HEK293 (cell line): ENCODE measurements at regions not wholly inside any gene's neighbourhood (a gene's known extent, or its start where the extent isn't known, plus 50 kb on each side); places are given as distances from the start of the nearest gene placed in this dataset.

Experiments used
- CTCF ChIA-PET: fragments of 350-600 bp; formaldehyde crosslinking; extraction: SDS; loops from one replicate; lab custom pipeline; 2021; ENCODE audit warnings: antibody characterized with exemption; lab: Yijun Ruan, JAX
- POLR2A ChIA-PET: fragments of 300-600 bp; formaldehyde crosslinking; extraction: SDS; loops from one replicate; lab custom pipeline; 2020; ENCODE audit warnings: antibody characterized with exemption, inconsistent platforms; lab: Yijun Ruan, JAX
- H3K27ac ChIP-seq: fragments of 200-500 bp; sonication (Bioruptor generic); 2 replicates; pipeline ENCODE4 v1.5.1; 2014; ENCODE audit warnings: low read depth, low read length, control low read depth, inconsistent platforms; ENCODE audit errors: extremely low read depth
- H3K36me3 ChIP-seq, 2 experiments: fragments of 200-500 bp in 1 of 2; sonication (Bioruptor generic) in 1 of 2; 1 replicate in 1 of 2; 2 replicates in 1 of 2; pipeline ENCODE4 v1.5.1; 2014 to 2017; ENCODE audit warnings: inconsistent platforms in 2 of 2, low read length in 2 of 2; ENCODE audit not compliant: control insufficient read depth in 2 of 2, insufficient read depth in 1 of 2
- H3K4me1 ChIP-seq: fragments of 200-500 bp; sonication (Bioruptor generic); 2 replicates; pipeline ENCODE4 v1.5.1; 2014; ENCODE audit warnings: mild to moderate bottlenecking, low read length, inconsistent platforms; ENCODE audit not compliant: control insufficient read depth, insufficient read depth
- H3K4me3 ChIP-seq: 2 replicates; pipeline ENCODE4 v1.5.1; 2011; ENCODE audit warnings: low read depth, mild to moderate bottlenecking, control low read depth, low read length, moderate library complexity
- H3K9me3 ChIP-seq: fragments of 200-500 bp; sonication (Bioruptor generic); 2 replicates; pipeline ENCODE4 v1.5.1; 2014; ENCODE audit warnings: low read depth, low read length, inconsistent platforms; ENCODE audit not compliant: control insufficient read depth, insufficient read depth
- BCL6B ChIP-seq: fragments of 450-650 bp; formaldehyde crosslinking; IDR thresholded peaks from 2 replicates; pipeline ENCODE4 v1.5.1; 2017; ENCODE audit warnings: missing biosample characterization, missing genetic modification characterization
- CTCF ChIP-seq: fragments of 450-650 bp; formaldehyde crosslinking; IDR thresholded peaks from 2 replicates; pipeline ENCODE4 v1.5.1; 2016; ENCODE audit warnings: missing biosample characterization, missing genetic modification characterization
- HIC1 ChIP-seq: fragments of 450-650 bp; formaldehyde crosslinking; IDR thresholded peaks from 2 replicates; pipeline ENCODE4 v1.5.1; 2016; ENCODE audit warnings: missing biosample characterization, missing genetic modification characterization
- KLF7 ChIP-seq: fragments of 450-650 bp; formaldehyde crosslinking; IDR thresholded peaks from 2 replicates; pipeline ENCODE4 v1.5.1; 2016; ENCODE audit warnings: missing biosample characterization, missing genetic modification characterization, borderline replicate concordance
- MEIS1 ChIP-seq: sonication (generic); formaldehyde crosslinking; IDR thresholded peaks from 2 replicates; pipeline ENCODE4 v1.8.1; 2022; ENCODE audit warnings: missing genetic modification reagents, mild to moderate bottlenecking, borderline replicate concordance
- OSR2 ChIP-seq: fragments of 450-650 bp; formaldehyde crosslinking; IDR thresholded peaks from 2 replicates; pipeline ENCODE4 v1.5.1; 2016; ENCODE audit warnings: missing biosample characterization, missing genetic modification characterization
- PATZ1 ChIP-seq: fragments of 450-650 bp; formaldehyde crosslinking; IDR thresholded peaks from 2 replicates; pipeline ENCODE4 v1.5.1; 2016; ENCODE audit warnings: missing biosample characterization, missing genetic modification characterization
- YY1 ChIP-seq: fragments of 450-650 bp; formaldehyde crosslinking; IDR thresholded peaks from 2 replicates; pipeline ENCODE4 v1.5.1; 2018; ENCODE audit warnings: missing biosample characterization, missing genetic modification characterization
- ZBTB10 ChIP-seq: fragments of 450-650 bp; formaldehyde crosslinking; IDR thresholded peaks from 2 replicates; pipeline ENCODE4 v1.5.1; 2016; ENCODE audit warnings: missing biosample characterization, missing genetic modification characterization
- ZBTB20 ChIP-seq: fragments of 450-650 bp; formaldehyde crosslinking; IDR thresholded peaks from 2 replicates; pipeline ENCODE4 v1.5.1; 2016; ENCODE audit warnings: missing biosample characterization, missing genetic modification characterization
- ZFP37 ChIP-seq: fragments of 450-650 bp; formaldehyde crosslinking; IDR thresholded peaks from 2 replicates; pipeline ENCODE4 v1.5.1; 2016; ENCODE audit warnings: missing biosample characterization, missing genetic modification characterization
- ZFP69B ChIP-seq: fragments of 450-650 bp; formaldehyde crosslinking; IDR thresholded peaks from 2 replicates; pipeline ENCODE4 v1.5.1; 2016; ENCODE audit warnings: missing biosample characterization, missing genetic modification characterization
- ZIC2 ChIP-seq: fragments of 450-650 bp; formaldehyde crosslinking; IDR thresholded peaks from 2 replicates; pipeline ENCODE4 v1.5.1; 2016; ENCODE audit warnings: missing biosample characterization, missing genetic modification characterization
- ZNF266 ChIP-seq: fragments of 450-650 bp; formaldehyde crosslinking; IDR thresholded peaks from 2 replicates; pipeline ENCODE4 v1.5.1; 2016; ENCODE audit warnings: missing biosample characterization, missing genetic modification characterization, low read depth
- ZNF623 ChIP-seq: fragments of 450-650 bp; formaldehyde crosslinking; IDR thresholded peaks from 2 replicates; pipeline ENCODE4 v1.5.1; 2016; ENCODE audit warnings: missing biosample characterization, missing genetic modification characterization
- ZNF624 ChIP-seq: fragments of 450-650 bp; formaldehyde crosslinking; IDR thresholded peaks from 2 replicates; pipeline ENCODE4 v1.5.1; 2017; ENCODE audit warnings: missing biosample characterization, missing genetic modification characterization

- H3K4me3 ChIP-seq = no peak overlapping the region
- H3K36me3 ChIP-seq = no peaks in the 10 kb centered on the region
- H3K4me1 ChIP-seq = no peaks in the 10 kb centered on the region
- no peak overlapping the region for H3K27ac ChIP-seq
- no peaks in the 10 kb centered on the region for H3K9me3 ChIP-seq
- ChIA-PET CTCF (interaction anchor here (0.6 kb wide), 1 partner anchor 18 kb away, joined by 3 read pairs; no protein-coding TSS in a partner anchor), POLR2A (no interaction called here)
- TF ChIP-seq ZFP69B = no peak
- TF ChIP-seq HIC1 (tag by site-specific recombination) = no peak
- TF ChIP-seq ZFP37 (tag by site-specific recombination) = no peak
- no peak for TF ChIP-seq ZNF624 (tag by site-specific recombination)
- no peak for TF ChIP-seq BCL6B
- TF ChIP-seq ZBTB10 (tag by site-specific recombination) = no peak
- no peak for TF ChIP-seq ZBTB20
These were observed 648.4 kb downstream of the PTPRU start for GRCh38 chr1:29884740-29885139.

GRCh38 chr1:29883986-29884385, 647.7 kb downstream of the PTPRU start:
- CTCF ChIA-PET = interaction anchor here (0.9 kb wide), 1 partner anchor 342 kb away, joined by 3 read pairs; no protein-coding TSS in a partner anchor
- TF ChIP-seq PATZ1 (tag by site-specific recombination) (no peak), YY1 (no peak), ZNF266 (tag by site-specific recombination) (no peak)
- H3K4me3 ChIP-seq = no peak overlapping the region

GRCh38 chr1:29883411-29883832, 647.1 kb downstream of the PTPRU start:
- ChIA-PET CTCF (interaction anchor here (0.9 kb wide), 1 partner anchor 341 kb away, joined by 3 read pairs; no protein-coding TSS in a partner anchor), POLR2A (no interaction called here)
- no peaks in the 10 kb centered on the region for H3K9me3 ChIP-seq
- H3K4me1 ChIP-seq = no peaks in the 10 kb centered on the region
- H3K27ac ChIP-seq = no peak overlapping the region
- H3K4me3 ChIP-seq = no peak overlapping the region
- no peaks in the 10 kb centered on the region for H3K36me3 ChIP-seq
- TF ChIP-seq MEIS1 (CRISPR knock-in tag) = no peak
- no peak for TF ChIP-seq ZIC2
- TF ChIP-seq OSR2 (tag by site-specific recombination) = no peak
- TF ChIP-seq ZNF623 (tag by site-specific recombination) = no peak
- TF ChIP-seq BCL6B = no peak
- no peak for TF ChIP-seq CTCF (tag by site-specific recombination)
- TF ChIP-seq KLF7 = no peak
- no peak for TF ChIP-seq HIC1 (tag by site-specific recombination)

More at GRCh38 chr1:29883986-29884385, 647.7 kb downstream of the PTPRU start:
- H3K4me1 ChIP-seq = no peaks in the 10 kb centered on the region
- POLR2A ChIA-PET = no interaction called here
- no peaks in the 10 kb centered on the region for H3K36me3 ChIP-seq
- H3K9me3 ChIP-seq = no peaks in the 10 kb centered on the region
- no peak overlapping the region for H3K27ac ChIP-seq
